ENCODE measurements at regions not wholly inside any gene's neighbourhood (a gene's known extent, or its start where the extent isn't known, plus 50 kb on each side); places are given as distances from the start of the nearest gene placed in this dataset.

- TF ChIP-seq, protein P1, sequence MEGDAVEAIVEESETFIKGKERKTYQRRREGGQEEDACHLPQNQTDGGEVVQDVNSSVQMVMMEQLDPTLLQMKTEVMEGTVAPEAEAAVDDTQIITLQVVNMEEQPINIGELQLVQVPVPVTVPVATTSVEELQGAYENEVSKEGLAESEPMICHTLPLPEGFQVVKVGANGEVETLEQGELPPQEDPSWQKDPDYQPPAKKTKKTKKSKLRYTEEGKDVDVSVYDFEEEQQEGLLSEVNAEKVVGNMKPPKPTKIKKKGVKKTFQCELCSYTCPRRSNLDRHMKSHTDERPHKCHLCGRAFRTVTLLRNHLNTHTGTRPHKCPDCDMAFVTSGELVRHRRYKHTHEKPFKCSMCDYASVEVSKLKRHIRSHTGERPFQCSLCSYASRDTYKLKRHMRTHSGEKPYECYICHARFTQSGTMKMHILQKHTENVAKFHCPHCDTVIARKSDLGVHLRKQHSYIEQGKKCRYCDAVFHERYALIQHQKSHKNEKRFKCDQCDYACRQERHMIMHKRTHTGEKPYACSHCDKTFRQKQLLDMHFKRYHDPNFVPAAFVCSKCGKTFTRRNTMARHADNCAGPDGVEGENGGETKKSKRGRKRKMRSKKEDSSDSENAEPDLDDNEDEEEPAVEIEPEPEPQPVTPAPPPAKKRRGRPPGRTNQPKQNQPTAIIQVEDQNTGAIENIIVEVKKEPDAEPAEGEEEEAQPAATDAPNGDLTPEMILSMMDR (conservative IDR thresholded peaks at IDR 0.05; ENCODE audit: low read depth, low read length), result no peak
- DNase-seq (ENCODE audit: low read depth), result peak; percentile 51
- no peak overlapping the region for H3K4me3 ChIP-seq (ENCODE audit: low read depth, low read length)
These were observed 50.9 kb downstream of the DISP1 start for GRCh38 chr1:222865718-222866117.

DNA sequence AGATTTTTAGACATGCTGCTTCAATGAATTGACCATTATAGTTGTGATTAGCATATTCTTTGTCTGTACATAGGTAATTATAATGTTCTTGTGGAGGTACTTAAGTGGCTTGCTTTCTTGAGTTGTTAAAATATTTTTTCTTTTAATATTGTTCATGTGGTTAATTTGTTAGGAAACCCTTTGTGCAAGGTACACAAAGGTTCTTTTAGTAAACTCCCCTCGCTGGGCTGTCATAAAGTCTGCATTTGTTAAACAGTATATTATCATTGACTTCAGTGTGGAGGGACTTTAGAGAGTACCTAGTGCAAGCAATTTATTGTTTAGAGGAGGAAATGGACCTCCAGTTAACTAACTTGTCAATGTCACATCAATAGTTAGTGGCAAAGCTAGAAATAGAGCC lies 52.5 kb downstream of the DISP1 start:
- no peak for DNase-seq (ENCODE audit: low read depth)
- TF ChIP-seq, protein P1 (conservative IDR thresholded peaks at IDR 0.05; ENCODE audit: low read depth, low read length), result no peak
- no peak overlapping the region for H3K4me3 ChIP-seq (ENCODE audit: low read depth, low read length)

GRCh38 chr1:222876182-222876581 lies 61.3 kb downstream of the DISP1 start:
- DNase-seq (ENCODE audit: low read depth), result no peak
- H3K4me3 ChIP-seq (ENCODE audit: low read depth, low read length), result no peak overlapping the region
- TF ChIP-seq, protein P1 (conservative IDR thresholded peaks at IDR 0.05; ENCODE audit: low read depth, low read length), result no peak

GRCh38 chr1:222877854-222878253 lies 63.0 kb downstream of the DISP1 start:
- no peak for DNase-seq (ENCODE audit: low read depth)
- no peak overlapping the region for H3K4me3 ChIP-seq (ENCODE audit: low read depth, low read length)
- TF ChIP-seq, protein P1 (conservative IDR thresholded peaks at IDR 0.05; ENCODE audit: low read depth, low read length), result no peak

- peak; percentile 74 for DNase-seq (ENCODE audit: low read depth)
- TF ChIP-seq, protein P1 (conservative IDR thresholded peaks at IDR 0.05; ENCODE audit: low read depth, low read length), result no peak
- no peak overlapping the region for H3K4me3 ChIP-seq (ENCODE audit: low read depth, low read length)
These were observed 65.7 kb downstream of the DISP1 start for GRCh38 chr1:222880587-222880986.

- TF ChIP-seq, protein P1 (conservative IDR thresholded peaks at IDR 0.05; ENCODE audit: low read depth, low read length), result no peak
These were observed 71.5 kb downstream of the DISP1 start for GRCh38 chr1:222886194-222886854.

DNA sequence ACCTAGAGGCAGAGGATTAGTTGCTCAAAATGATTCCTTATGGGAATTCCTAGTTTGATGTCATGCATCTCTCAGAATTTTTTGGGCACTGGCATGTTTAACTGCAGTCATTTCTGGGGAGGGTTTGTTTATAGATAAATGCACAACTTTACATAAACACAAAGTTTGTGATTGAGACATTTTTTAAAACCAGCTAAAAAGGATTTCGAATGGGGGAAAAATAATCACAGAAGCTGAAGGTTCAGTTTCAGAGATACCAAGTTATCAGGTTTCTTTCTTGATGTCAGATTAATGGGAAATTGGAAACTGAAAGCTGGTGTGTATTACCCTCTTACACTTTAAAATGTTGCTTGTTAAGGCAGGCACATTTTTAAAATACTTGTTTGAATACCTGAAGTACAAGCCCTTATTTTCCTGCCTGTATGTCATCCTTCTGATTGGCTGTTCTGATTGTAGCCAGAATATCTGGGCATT lies 72.1 kb downstream of the DISP1 start:
- TF ChIP-seq, protein P1 (conservative IDR thresholded peaks at IDR 0.05; ENCODE audit: low read depth, low read length), result no peak
- DNase-seq (ENCODE audit: low read depth), result peak; percentile 54
- no peak overlapping the region for H3K4me3 ChIP-seq (ENCODE audit: low read depth, low read length)

More at GRCh38 chr1:222886194-222886854, 71.5 kb downstream of the DISP1 start:
- DNase-seq (ENCODE audit: low read depth), result no peak
- H3K4me3 ChIP-seq (ENCODE audit: low read depth, low read length), result no peak overlapping the region
